Activated T-helper 2 cell treated with anti-CD3 and anti-CD28 coated beads, Interferon-gamma antibody, Interleukin-2, Interleukin-4, amounts not matched to agents 10 μg/mL and 5 μg/mL and 100 μg/mL, durations not matched to agents 14 hours and 24 hours and 36 hours (primary cell): ENCODE measurements at regions not wholly inside any gene's neighbourhood (a gene's known extent, or its start where the extent isn't known, plus 50 kb on each side); places are given as distances from the start of the nearest gene placed in this dataset.
"Not testable (repeated sequence)": the region's sequence is repeated elsewhere in the genome, so short reads cannot be mapped to it uniquely, and the experiment has no call there.

Experiments
- DNase-seq: peaks from one replicate; pipeline ENCODE4 v3.0.0; 2021; ENCODE audit warnings: low spot score
- H3K27ac Mint-ChIP-seq: one replicate; pipeline ENCODE4 v1.8.0; 2021; ENCODE audit warnings: mixed read lengths
- H3K27me3 Mint-ChIP-seq: one replicate; pipeline ENCODE4 v1.8.0; 2021; ENCODE audit warnings: low read depth, mixed read lengths
- H3K36me3 Mint-ChIP-seq: one replicate; pipeline ENCODE4 v1.8.0; 2021; ENCODE audit warnings: low read depth, mixed read lengths
- H3K4me1 Mint-ChIP-seq: one replicate; pipeline ENCODE4 v1.8.0; 2021; ENCODE audit warnings: low read depth, mixed read lengths
- H3K4me3 Mint-ChIP-seq: one replicate; pipeline ENCODE4 v1.8.0; 2021; ENCODE audit warnings: low read depth, mild to moderate bottlenecking, moderate library complexity, mixed read lengths
- H3K9me3 Mint-ChIP-seq: one replicate; pipeline ENCODE4 v1.8.0; 2021; ENCODE audit warnings: mixed read lengths
- intact Hi-C: fragments of 100-400 bp; cut with micrococcal nuclease; formaldehyde crosslinking; loops from one replicate; pipeline ENCODE4 v1.15.1; 2023

GRCh38 chr5:99032234-99033013 lies 103.6 kb upstream of the CHD1 start:
- peak overlapping the region; percentile 77 for H3K4me3 Mint-ChIP-seq
- peak overlapping the region; percentile 82 for H3K27ac Mint-ChIP-seq
- peaks cover 3% of the 10 kb centered on the region for H3K36me3 Mint-ChIP-seq
- no peaks in the 10 kb centered on the region for H3K9me3 Mint-ChIP-seq
- intact Hi-C loops, result loop anchor here (1.0 to 10.0 kb wide), 4 partner anchors 105 to 1750 kb away; partner anchors contain the start of gene RGMB
- H3K27me3 Mint-ChIP-seq, result no peaks in the 10 kb centered on the region
- no peak for DNase-seq
- H3K4me1 Mint-ChIP-seq, result peaks cover 69% of the 10 kb centered on the region

DNA sequence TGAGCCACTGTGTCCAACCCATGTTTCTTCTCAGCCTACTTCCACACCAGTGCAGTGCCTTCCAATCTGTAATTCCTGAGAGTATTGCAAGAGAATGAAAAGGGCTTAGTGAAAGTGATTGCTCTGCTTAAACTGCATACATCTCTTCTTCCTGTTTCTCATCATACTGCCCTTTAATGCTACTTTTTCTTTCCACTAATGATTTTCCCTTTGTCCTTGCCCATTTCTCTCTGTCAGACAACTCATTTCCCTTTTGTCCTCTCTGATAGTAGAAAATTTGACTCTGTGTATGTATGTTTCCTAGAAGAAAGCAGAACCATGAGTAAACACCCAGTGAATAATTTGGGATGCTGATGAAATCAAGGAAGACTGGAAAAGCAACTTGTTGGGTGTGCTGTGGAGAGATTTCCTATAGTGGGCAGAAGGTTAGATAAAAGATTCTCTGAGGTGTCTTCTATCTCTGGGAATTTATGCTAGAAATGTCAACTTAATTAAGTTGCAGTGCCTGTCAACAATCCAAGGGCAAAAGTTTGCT lies 102.2 kb upstream of the CHD1 start:
- Mint-ChIP-seq H3K27ac (no peak overlapping the region), H3K27me3 (no peaks in the 10 kb centered on the region), H3K4me3 (no peak overlapping the region), H3K36me3 (peaks cover 3% of the 10 kb centered on the region), H3K9me3 (no peaks in the 10 kb centered on the region), H3K4me1 (peaks cover 71% of the 10 kb centered on the region)
- DNase-seq, result no peak
- intact Hi-C loops, result loop anchor here (5.0 to 10.0 kb wide), 2 partner anchors 256 to 1751 kb away; partner anchors contain the start of gene RGMB

DNA sequence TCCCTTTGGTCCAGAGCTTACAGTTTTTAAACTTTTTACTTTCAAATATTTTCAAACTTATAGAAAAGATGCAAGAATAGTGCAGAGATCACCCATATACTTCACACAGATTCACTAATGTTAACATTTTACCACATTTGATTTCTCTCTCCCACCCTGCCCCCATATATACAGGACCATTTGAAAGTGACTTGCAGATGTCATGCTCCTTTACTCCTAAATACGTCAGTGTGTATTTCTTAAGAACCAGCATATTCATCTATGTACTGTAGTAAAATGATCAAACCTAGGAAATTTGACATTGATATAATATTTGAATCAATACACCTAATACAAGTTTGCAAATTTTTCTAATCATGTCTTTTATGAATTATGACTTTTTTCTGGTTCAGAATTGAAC lies 100.4 kb upstream of the CHD1 start:
- H3K4me1 Mint-ChIP-seq, result peaks cover 63% of the 10 kb centered on the region
- H3K36me3 Mint-ChIP-seq, result no peaks in the 10 kb centered on the region
- H3K27ac Mint-ChIP-seq, result peak overlapping the region; percentile 39
- intact Hi-C loops, result loop anchor here (5.0 kb wide), 1 partner anchor 33 kb away; no protein-coding TSS in a partner anchor
- no peaks in the 10 kb centered on the region for H3K27me3 Mint-ChIP-seq
- H3K4me3 Mint-ChIP-seq, result no peak overlapping the region
- H3K9me3 Mint-ChIP-seq, result no peaks in the 10 kb centered on the region
- no peak for DNase-seq

GRCh38 chr5:99028170-99028569 lies 99.4 kb upstream of the CHD1 start:
- Mint-ChIP-seq H3K4me3 (peak overlapping the region; percentile 19), H3K4me1 (peaks cover 54% of the 10 kb centered on the region), H3K27ac (peak overlapping the region; percentile 39)
- DNase-seq, H3K9me3 Mint-ChIP-seq, H3K27me3 Mint-ChIP-seq, H3K36me3 Mint-ChIP-seq: not testable (repeated sequence)
- intact Hi-C loops, result loop anchor here (5.0 kb wide), 1 partner anchor 34 kb away; no protein-coding TSS in a partner anchor

- Mint-ChIP-seq H3K9me3 (no peaks in the 10 kb centered on the region), H3K27me3 (no peaks in the 10 kb centered on the region), H3K4me1 (peaks cover 34% of the 10 kb centered on the region), H3K4me3 (no peak overlapping the region), H3K27ac (no peak overlapping the region), H3K36me3 (no peaks in the 10 kb centered on the region)
- DNase-seq, result no peak
- intact Hi-C loops, result loop anchor here (5.0 kb wide), 1 partner anchor 37 kb away; no protein-coding TSS in a partner anchor
These were observed 96.7 kb upstream of the CHD1 start for GRCh38 chr5:99025298-99026045.

DNA sequence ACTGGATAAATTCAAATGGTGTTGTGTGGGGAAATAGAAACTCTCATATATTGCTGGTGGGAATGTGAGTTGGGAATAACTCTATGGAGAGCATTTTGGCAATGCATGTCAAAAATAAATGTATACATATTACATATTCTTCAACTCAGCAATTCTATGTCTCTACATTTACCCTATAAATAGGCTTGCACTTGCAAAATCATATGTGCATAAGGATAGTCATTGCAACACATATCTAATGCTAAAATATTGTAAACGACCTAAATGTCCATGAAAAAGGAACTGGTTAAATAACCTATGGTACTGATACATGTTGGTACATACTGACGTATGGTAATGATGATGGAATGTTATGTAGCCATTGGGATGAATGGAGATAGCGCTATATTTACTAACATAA lies 94.5 kb upstream of the CHD1 start:
- Mint-ChIP-seq H3K9me3 (no peaks in the 10 kb centered on the region), H3K27ac (no peak overlapping the region), H3K4me1 (peaks cover 24% of the 10 kb centered on the region), H3K36me3 (no peaks in the 10 kb centered on the region), H3K4me3 (no peak overlapping the region), H3K27me3 (peaks cover 1% of the 10 kb centered on the region)
- DNase-seq, result no peak
- intact Hi-C loops, result no loop called here

- intact Hi-C loops, result no loop called here
- H3K4me3 Mint-ChIP-seq, result no peak overlapping the region
- no peaks in the 10 kb centered on the region for H3K36me3 Mint-ChIP-seq
These were observed 93.4 kb upstream of the CHD1 start for GRCh38 chr5:99022250-99022649.

GRCh38 chr5:99020698-99021048 lies 91.9 kb upstream of the CHD1 start:
- DNase-seq, result no peak
- no peak overlapping the region for H3K4me3 Mint-ChIP-seq
- H3K36me3 Mint-ChIP-seq, result no peaks in the 10 kb centered on the region
- intact Hi-C loops, result no loop called here
- peaks cover 5% of the 10 kb centered on the region for H3K4me1 Mint-ChIP-seq
- no peak overlapping the region for H3K27ac Mint-ChIP-seq
- H3K9me3 Mint-ChIP-seq, result no peaks in the 10 kb centered on the region
- H3K27me3 Mint-ChIP-seq, result peaks cover 1% of the 10 kb centered on the region

More at GRCh38 chr5:99022250-99022649, 93.4 kb upstream of the CHD1 start:
- no peak overlapping the region for H3K27ac Mint-ChIP-seq
- DNase-seq, result no peak
- H3K4me1 Mint-ChIP-seq, result peaks cover 14% of the 10 kb centered on the region
- no peaks in the 10 kb centered on the region for H3K9me3 Mint-ChIP-seq
- peaks cover 1% of the 10 kb centered on the region for H3K27me3 Mint-ChIP-seq

DNA sequence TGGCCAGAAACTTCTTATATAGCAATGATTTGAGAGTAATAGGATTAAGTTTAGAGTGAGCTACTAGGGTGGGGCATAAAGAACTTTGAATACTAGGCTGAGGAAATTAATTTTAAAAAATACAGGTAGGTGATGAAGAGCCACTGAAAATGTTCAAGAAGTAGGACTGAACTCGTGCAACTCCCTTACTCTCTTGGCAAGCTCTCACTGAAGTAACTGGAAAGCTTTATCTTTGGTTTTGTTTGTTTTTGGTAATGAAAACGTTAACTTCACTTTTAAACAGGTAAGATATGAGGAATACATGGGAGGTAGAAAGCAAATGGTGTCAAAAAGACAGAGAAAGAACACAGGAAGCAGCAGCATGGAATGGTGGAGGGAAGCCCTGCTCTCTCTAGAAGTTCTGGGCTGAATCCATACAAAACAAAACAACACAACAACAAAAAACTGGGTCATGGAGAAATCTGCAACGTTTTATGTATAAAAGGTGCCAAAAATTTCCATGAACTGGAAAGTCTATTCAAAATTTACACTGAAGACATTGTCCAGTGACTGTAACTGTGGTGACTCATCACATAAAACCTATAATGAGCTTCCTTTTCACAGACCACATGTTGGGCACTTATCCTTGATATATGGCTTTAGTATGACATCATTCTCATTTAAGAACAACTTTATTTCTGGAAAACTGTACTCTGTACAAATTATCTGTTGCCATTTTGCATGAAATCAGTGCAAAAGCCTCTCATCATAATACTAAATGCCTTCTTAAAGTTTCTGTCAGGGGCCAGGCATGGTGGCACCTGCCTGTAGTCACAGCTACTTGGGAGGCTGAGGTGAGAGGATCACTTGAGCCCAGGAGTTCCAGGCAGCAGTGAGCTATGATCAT lies 91.2 kb upstream of the CHD1 start:
- intact Hi-C loops, result no loop called here
- peaks cover 1% of the 10 kb centered on the region for H3K27me3 Mint-ChIP-seq
- H3K4me3 Mint-ChIP-seq, result no peak overlapping the region
- no peaks in the 10 kb centered on the region for H3K9me3 Mint-ChIP-seq
- H3K36me3 Mint-ChIP-seq, result no peaks in the 10 kb centered on the region
- no peak for DNase-seq
- H3K27ac Mint-ChIP-seq, result no peak overlapping the region
- H3K4me1 Mint-ChIP-seq, result peaks cover 5% of the 10 kb centered on the region

DNA sequence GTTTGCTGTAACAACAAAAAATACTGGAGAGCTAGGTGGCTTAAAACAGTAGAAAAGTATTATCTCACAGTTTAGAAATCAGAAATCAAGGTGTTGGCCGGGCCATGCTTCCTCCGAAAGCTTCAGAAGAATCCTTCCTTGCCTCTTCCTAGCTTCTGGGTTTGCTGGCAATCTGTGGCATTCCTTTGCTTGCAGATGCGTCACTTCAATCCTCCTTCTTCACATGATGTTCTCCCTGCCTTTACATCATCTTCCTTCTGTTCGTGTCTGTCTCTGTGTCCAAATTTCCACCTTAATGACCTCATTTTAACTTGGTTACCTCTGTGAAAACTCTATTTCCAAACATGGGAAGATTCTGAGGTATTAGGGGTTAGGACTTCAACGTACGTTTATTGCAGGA lies 90.4 kb upstream of the CHD1 start:
- Mint-ChIP-seq H3K4me1 (peaks cover 5% of the 10 kb centered on the region), H3K4me3 (no peak overlapping the region), H3K27ac (no peak overlapping the region), H3K9me3 (no peaks in the 10 kb centered on the region), H3K36me3 (no peaks in the 10 kb centered on the region), H3K27me3 (peaks cover 1% of the 10 kb centered on the region)
- DNase-seq, result no peak
- intact Hi-C loops, result no loop called here

GRCh38 chr5:99010294-99010693 lies 81.5 kb upstream of the CHD1 start:
- no peaks in the 10 kb centered on the region for H3K27me3 Mint-ChIP-seq
- H3K4me3 Mint-ChIP-seq, result no peak overlapping the region
- H3K9me3 Mint-ChIP-seq, result no peaks in the 10 kb centered on the region
- H3K4me1 Mint-ChIP-seq, result no peaks in the 10 kb centered on the region
- intact Hi-C loops, result no loop called here
- no peaks in the 10 kb centered on the region for H3K36me3 Mint-ChIP-seq
- no peak for DNase-seq
- no peak overlapping the region for H3K27ac Mint-ChIP-seq

DNA sequence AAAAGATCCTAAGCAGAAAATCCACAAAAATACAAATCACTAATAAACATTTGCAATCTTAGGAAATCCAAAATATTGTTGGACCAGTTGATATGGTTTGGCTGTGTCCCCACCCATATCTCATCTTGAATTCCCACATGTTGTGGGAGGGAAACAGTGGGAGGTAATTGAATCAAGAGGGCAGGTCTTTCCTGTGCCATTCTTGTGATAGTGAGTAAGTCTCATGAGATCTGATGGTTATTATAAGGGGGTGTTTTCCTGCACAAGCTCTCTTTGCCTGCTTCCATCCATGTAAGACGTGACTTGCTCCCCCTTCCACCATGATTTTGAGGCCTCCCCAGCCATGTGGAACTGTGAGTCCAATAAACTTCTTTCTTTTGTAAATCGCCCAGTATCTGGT lies 79.2 kb upstream of the CHD1 start:
- H3K9me3 Mint-ChIP-seq, H3K4me1 Mint-ChIP-seq, DNase-seq, intact Hi-C loops, H3K4me3 Mint-ChIP-seq, H3K27ac Mint-ChIP-seq, H3K36me3 Mint-ChIP-seq, H3K27me3 Mint-ChIP-seq: not testable (repeated sequence)
